ENCODE measurements at regions not wholly inside any gene's neighbourhood (a gene's known extent, or its start where the extent isn't known, plus 50 kb on each side); places are given as distances from the start of the nearest gene placed in this dataset.

GRCh38 chr3:162200836-162201235 is 704.2 kb downstream of the OTOL1 start:
- no peak for TF ChIP-seq EZH2 (IDR thresholded peaks at IDR 0.05; ENCODE audit: low read length, missing control alignments)
- H3K9me3 ChIP-seq (ENCODE audit: control insufficient read depth, insufficient read depth, low read depth, low read length): no peaks in the 10 kb centered on the region
- peak overlapping the region; percentile 59 for H2AFZ ChIP-seq (ENCODE audit: low read length)

GRCh38 chr3:162206648-162207047 is 710.0 kb downstream of the OTOL1 start:
- Histone ChIP-seq H4K20me1 (ENCODE audit: control insufficient read depth, extremely low read depth, insufficient read depth, low read length) (no peaks in the 10 kb centered on the region), H3K36me3 (ENCODE audit: control insufficient read depth, insufficient read depth, low read length) (no peaks in the 10 kb centered on the region), H2AFZ (ENCODE audit: low read length) (no peak overlapping the region), H3K9me3 (ENCODE audit: control insufficient read depth, insufficient read depth, low read depth, low read length) (no peaks in the 10 kb centered on the region), H3K27ac (ENCODE audit: insufficient read depth, low read length) (no peak overlapping the region), H3K4me2 (ENCODE audit: extremely low read depth, insufficient read depth, low read length) (no peak overlapping the region), H3K4me3 (replicated peaks in 1 of 4; ENCODE audit: control extremely low read depth in 1 of 4, insufficient read depth in 1 of 4, low read depth in 3 of 4, low read length in 4 of 4) (no peak overlapping the region), H3K27me3 (ENCODE audit: control insufficient read depth, insufficient read depth, low read length) (no peaks in the 10 kb centered on the region), H3K9ac (ENCODE audit: insufficient read depth, low read length) (no peak overlapping the region), H3K4me1 (ENCODE audit: control insufficient read depth, extremely low read depth, insufficient read depth, low read length) (no peaks in the 10 kb centered on the region), H3K79me2 (ENCODE audit: control insufficient read depth, insufficient read depth, low read length) (no peaks in the 10 kb centered on the region)
- DNase-seq (ENCODE audit: low read depth in 2 of 2): no peak
- TF ChIP-seq CTCF (conservative IDR thresholded peaks at IDR 0.05 in 1 of 2, IDR thresholded peaks at IDR 0.05 in 1 of 2; ENCODE audit: low read depth in 1 of 2, low read length in 2 of 2) (no peak), EZH2 (IDR thresholded peaks at IDR 0.05; ENCODE audit: low read length, missing control alignments) (no peak)

More at GRCh38 chr3:162200836-162201235, 704.2 kb downstream of the OTOL1 start:
- Histone ChIP-seq H3K4me3 (replicated peaks in 1 of 4; ENCODE audit: control extremely low read depth in 1 of 4, insufficient read depth in 1 of 4, low read depth in 3 of 4, low read length in 4 of 4) (no peak overlapping the region), H3K36me3 (ENCODE audit: control insufficient read depth, insufficient read depth, low read length) (no peaks in the 10 kb centered on the region), H4K20me1 (ENCODE audit: control insufficient read depth, extremely low read depth, insufficient read depth, low read length) (no peaks in the 10 kb centered on the region), H3K27ac (ENCODE audit: insufficient read depth, low read length) (no peak overlapping the region), H3K4me2 (ENCODE audit: extremely low read depth, insufficient read depth, low read length) (no peak overlapping the region), H3K27me3 (ENCODE audit: control insufficient read depth, insufficient read depth, low read length) (no peaks in the 10 kb centered on the region), H3K4me1 (ENCODE audit: control insufficient read depth, extremely low read depth, insufficient read depth, low read length) (no peaks in the 10 kb centered on the region), H3K79me2 (ENCODE audit: control insufficient read depth, insufficient read depth, low read length) (no peaks in the 10 kb centered on the region), H3K9ac (ENCODE audit: insufficient read depth, low read length) (no peak overlapping the region)
- DNase-seq (ENCODE audit: low read depth in 2 of 2): no peak

- Histone ChIP-seq H2AFZ (ENCODE audit: low read length) (no peak overlapping the region), H3K79me2 (ENCODE audit: control insufficient read depth, insufficient read depth, low read length) (no peaks in the 10 kb centered on the region), H3K4me2 (ENCODE audit: extremely low read depth, insufficient read depth, low read length) (no peak overlapping the region), H3K4me3 (replicated peaks in 1 of 4; ENCODE audit: control extremely low read depth in 1 of 4, insufficient read depth in 1 of 4, low read depth in 3 of 4, low read length in 4 of 4) (no peak overlapping the region), H3K36me3 (ENCODE audit: control insufficient read depth, insufficient read depth, low read length) (no peaks in the 10 kb centered on the region), H3K9ac (ENCODE audit: insufficient read depth, low read length) (no peak overlapping the region), H3K4me1 (ENCODE audit: control insufficient read depth, extremely low read depth, insufficient read depth, low read length) (no peaks in the 10 kb centered on the region), H3K9me3 (ENCODE audit: control insufficient read depth, insufficient read depth, low read depth, low read length) (no peaks in the 10 kb centered on the region), H3K27ac (ENCODE audit: insufficient read depth, low read length) (no peak overlapping the region), H3K27me3 (ENCODE audit: control insufficient read depth, insufficient read depth, low read length) (no peaks in the 10 kb centered on the region), H4K20me1 (ENCODE audit: control insufficient read depth, extremely low read depth, insufficient read depth, low read length) (no peaks in the 10 kb centered on the region)
- no peak for TF ChIP-seq EZH2 (IDR thresholded peaks at IDR 0.05; ENCODE audit: low read length, missing control alignments)
- no peak for TF ChIP-seq CTCF (conservative IDR thresholded peaks at IDR 0.05 in 1 of 2, IDR thresholded peaks at IDR 0.05 in 1 of 2; ENCODE audit: low read depth in 1 of 2, low read length in 2 of 2)
- no peak for DNase-seq (ENCODE audit: low read depth in 2 of 2)
These were observed 714.9 kb downstream of the OTOL1 start for GRCh38 chr3:162211470-162211869.
